ENCODE measurements at regions not wholly inside any gene's neighbourhood (a gene's known extent, or its start where the extent isn't known, plus 50 kb on each side); places are given as distances from the start of the nearest gene placed in this dataset.

DNA sequence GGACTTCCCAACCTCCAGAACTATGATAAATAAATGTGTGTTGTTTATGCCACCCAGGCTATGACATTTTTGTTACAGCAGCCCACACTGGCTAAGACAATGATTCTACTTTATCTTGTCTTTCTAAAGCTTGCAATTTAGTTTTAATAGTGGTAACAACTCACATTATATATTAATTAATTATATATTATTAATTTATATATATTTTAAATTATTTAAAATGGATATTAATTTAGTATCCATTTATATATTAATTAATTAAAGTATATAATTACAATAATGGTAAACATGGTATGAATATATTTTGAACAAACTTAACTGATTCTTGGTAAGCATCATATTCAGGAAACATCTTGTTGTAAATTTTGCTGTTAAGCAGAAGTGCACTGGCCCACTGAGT, 863.9 kb downstream of the MCTP2 start:
- no peak for DNase-seq (ENCODE audit: low read depth in 1 of 2, low spot score in 1 of 2)
- Histone ChIP-seq H3K4me3 (replicated peaks; ENCODE audit: insufficient read depth, low read length) (no peak overlapping the region), H3K27ac (replicated peaks) (no peak overlapping the region), H3K27me3 (ENCODE audit: insufficient read depth, poor library complexity, severe bottlenecking) (no peaks in the 10 kb centered on the region)
- no peak for TF ChIP-seq SPI1 (IDR thresholded peaks at IDR 0.05; ENCODE audit: borderline replicate concordance, low read depth)
- TF ChIP-seq, protein P1, sequence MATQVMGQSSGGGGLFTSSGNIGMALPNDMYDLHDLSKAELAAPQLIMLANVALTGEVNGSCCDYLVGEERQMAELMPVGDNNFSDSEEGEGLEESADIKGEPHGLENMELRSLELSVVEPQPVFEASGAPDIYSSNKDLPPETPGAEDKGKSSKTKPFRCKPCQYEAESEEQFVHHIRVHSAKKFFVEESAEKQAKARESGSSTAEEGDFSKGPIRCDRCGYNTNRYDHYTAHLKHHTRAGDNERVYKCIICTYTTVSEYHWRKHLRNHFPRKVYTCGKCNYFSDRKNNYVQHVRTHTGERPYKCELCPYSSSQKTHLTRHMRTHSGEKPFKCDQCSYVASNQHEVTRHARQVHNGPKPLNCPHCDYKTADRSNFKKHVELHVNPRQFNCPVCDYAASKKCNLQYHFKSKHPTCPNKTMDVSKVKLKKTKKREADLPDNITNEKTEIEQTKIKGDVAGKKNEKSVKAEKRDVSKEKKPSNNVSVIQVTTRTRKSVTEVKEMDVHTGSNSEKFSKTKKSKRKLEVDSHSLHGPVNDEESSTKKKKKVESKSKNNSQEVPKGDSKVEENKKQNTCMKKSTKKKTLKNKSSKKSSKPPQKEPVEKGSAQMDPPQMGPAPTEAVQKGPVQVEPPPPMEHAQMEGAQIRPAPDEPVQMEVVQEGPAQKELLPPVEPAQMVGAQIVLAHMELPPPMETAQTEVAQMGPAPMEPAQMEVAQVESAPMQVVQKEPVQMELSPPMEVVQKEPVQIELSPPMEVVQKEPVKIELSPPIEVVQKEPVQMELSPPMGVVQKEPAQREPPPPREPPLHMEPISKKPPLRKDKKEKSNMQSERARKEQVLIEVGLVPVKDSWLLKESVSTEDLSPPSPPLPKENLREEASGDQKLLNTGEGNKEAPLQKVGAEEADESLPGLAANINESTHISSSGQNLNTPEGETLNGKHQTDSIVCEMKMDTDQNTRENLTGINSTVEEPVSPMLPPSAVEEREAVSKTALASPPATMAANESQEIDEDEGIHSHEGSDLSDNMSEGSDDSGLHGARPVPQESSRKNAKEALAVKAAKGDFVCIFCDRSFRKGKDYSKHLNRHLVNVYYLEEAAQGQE (IDR thresholded peaks at IDR 0.05; ENCODE audit: insufficient replicate concordance, low read depth), result no peak
- TF ChIP-seq, protein P2, sequence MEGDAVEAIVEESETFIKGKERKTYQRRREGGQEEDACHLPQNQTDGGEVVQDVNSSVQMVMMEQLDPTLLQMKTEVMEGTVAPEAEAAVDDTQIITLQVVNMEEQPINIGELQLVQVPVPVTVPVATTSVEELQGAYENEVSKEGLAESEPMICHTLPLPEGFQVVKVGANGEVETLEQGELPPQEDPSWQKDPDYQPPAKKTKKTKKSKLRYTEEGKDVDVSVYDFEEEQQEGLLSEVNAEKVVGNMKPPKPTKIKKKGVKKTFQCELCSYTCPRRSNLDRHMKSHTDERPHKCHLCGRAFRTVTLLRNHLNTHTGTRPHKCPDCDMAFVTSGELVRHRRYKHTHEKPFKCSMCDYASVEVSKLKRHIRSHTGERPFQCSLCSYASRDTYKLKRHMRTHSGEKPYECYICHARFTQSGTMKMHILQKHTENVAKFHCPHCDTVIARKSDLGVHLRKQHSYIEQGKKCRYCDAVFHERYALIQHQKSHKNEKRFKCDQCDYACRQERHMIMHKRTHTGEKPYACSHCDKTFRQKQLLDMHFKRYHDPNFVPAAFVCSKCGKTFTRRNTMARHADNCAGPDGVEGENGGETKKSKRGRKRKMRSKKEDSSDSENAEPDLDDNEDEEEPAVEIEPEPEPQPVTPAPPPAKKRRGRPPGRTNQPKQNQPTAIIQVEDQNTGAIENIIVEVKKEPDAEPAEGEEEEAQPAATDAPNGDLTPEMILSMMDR (IDR thresholded peaks at IDR 0.05; ENCODE audit: insufficient read depth, low read length), result no peak
- TF ChIP-seq GABPA (IDR thresholded peaks at IDR 0.05; ENCODE audit: low read depth), result no peak
- TF ChIP-seq POLR2AphosphoS5 (IDR thresholded peaks at IDR 0.05; ENCODE audit: low read depth), result no peak

- Histone ChIP-seq H3K4me3 (replicated peaks; ENCODE audit: insufficient read depth, low read length) (no peak overlapping the region), H3K27me3 (ENCODE audit: insufficient read depth, poor library complexity, severe bottlenecking) (no peaks in the 10 kb centered on the region), H3K27ac (replicated peaks) (no peak overlapping the region)
- DNase-seq (ENCODE audit: low read depth in 1 of 2, low spot score in 1 of 2), result no peak
- TF ChIP-seq POLR2AphosphoS5 (IDR thresholded peaks at IDR 0.05; ENCODE audit: low read depth) (no peak), GABPA (IDR thresholded peaks at IDR 0.05; ENCODE audit: low read depth) (no peak), SPI1 (IDR thresholded peaks at IDR 0.05; ENCODE audit: borderline replicate concordance, low read depth) (no peak)
- TF ChIP-seq, protein P2 (IDR thresholded peaks at IDR 0.05; ENCODE audit: insufficient read depth, low read length), result no peak
- TF ChIP-seq, protein P1 (IDR thresholded peaks at IDR 0.05; ENCODE audit: insufficient replicate concordance, low read depth), result no peak
Observed at GRCh38 chr15:95096651-95097050, 865.3 kb downstream of the MCTP2 start.

DNA sequence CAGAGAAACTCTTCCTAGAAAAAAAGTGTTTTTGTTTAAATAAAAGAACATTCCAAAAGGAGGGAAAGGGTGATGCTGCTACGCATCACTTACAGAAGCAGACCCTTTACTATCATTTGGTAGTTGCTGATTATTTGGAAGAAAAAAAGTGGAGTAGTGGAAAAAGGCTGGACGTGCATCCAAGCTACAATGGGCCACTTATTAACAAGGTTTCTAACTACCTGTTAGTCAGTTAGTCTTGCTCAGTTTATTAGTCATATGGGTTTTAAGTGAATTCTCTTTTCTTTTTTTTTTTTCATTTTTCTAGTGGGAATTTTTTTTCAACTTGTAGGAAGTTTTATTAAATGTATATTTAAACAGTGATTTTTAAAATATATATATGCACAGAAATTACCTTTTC, 866.0 kb downstream of the MCTP2 start:
- H3K27me3 ChIP-seq (ENCODE audit: insufficient read depth, poor library complexity, severe bottlenecking), result no peaks in the 10 kb centered on the region
- H3K27ac ChIP-seq (replicated peaks), result no peak overlapping the region
- TF ChIP-seq, protein P1 (IDR thresholded peaks at IDR 0.05; ENCODE audit: insufficient replicate concordance, low read depth), result no peak
- TF ChIP-seq, protein P2 (IDR thresholded peaks at IDR 0.05; ENCODE audit: insufficient read depth, low read length), result no peak
- TF ChIP-seq SPI1 (IDR thresholded peaks at IDR 0.05; ENCODE audit: borderline replicate concordance, low read depth) (no peak), GABPA (IDR thresholded peaks at IDR 0.05; ENCODE audit: low read depth) (no peak), POLR2AphosphoS5 (IDR thresholded peaks at IDR 0.05; ENCODE audit: low read depth) (no peak)
- DNase-seq (ENCODE audit: low read depth in 1 of 2, low spot score in 1 of 2), result no peak
- no peak overlapping the region for H3K4me3 ChIP-seq (replicated peaks; ENCODE audit: insufficient read depth, low read length)
